ENCODE measurements at regions not wholly inside any gene's neighbourhood (a gene's known extent, or its start where the extent isn't known, plus 50 kb on each side); places are given as distances from the start of the nearest gene placed in this dataset.

- no peak for TF ChIP-seq AFF4 (CRISPR knock-in tag; IDR thresholded peaks at IDR 0.05; ENCODE audit: borderline replicate concordance)
- no peak for TF ChIP-seq IRF2 (CRISPR knock-in tag; IDR thresholded peaks at IDR 0.05; ENCODE audit: borderline replicate concordance, low read depth)
These were observed 220.8 kb upstream of the TNRC6C start (continued) for GRCh38 chr17:77737442-77738265.

- H3K4me3 Mint-ChIP-seq, result no peak overlapping the region
- ATAC-seq (no peak), DNase-seq (ENCODE audit: low spot score) (peak; percentile 7)
- peaks cover under 1% of the 10 kb centered on the region for H3K9me3 Mint-ChIP-seq
- peaks cover 32% of the 10 kb centered on the region for H3K4me1 Mint-ChIP-seq
- H3K36me3 Mint-ChIP-seq, result peaks cover 4% of the 10 kb centered on the region
- ChIA-PET CTCF (no interaction called here), POLR2A (no interaction called here)
- H3K27ac Mint-ChIP-seq, result no peak overlapping the region; the same call in 1 of the 2 replicates
- peaks cover 15% of the 10 kb centered on the region for H3K27me3 Mint-ChIP-seq (ENCODE audit: low read depth)
- TF ChIP-seq CDX4 (CRISPR knock-in tag; IDR thresholded peaks at IDR 0.05; ENCODE audit: borderline replicate concordance), result no peak
- TF ChIP-seq ZNF425 (CRISPR knock-in tag; conservative IDR thresholded peaks at IDR 0.05), result no peak
- no peak for TF ChIP-seq ZBTB43 (CRISPR knock-in tag; IDR thresholded peaks at IDR 0.05)
- no peak for TF ChIP-seq HMGXB4 (CRISPR knock-in tag; IDR thresholded peaks at IDR 0.05)
- TF ChIP-seq NR3C1 (CRISPR knock-in tag; conservative IDR thresholded peaks at IDR 0.05; ENCODE audit: low read depth), result no peak
- TF ChIP-seq MLX (CRISPR knock-in tag; IDR thresholded peaks at IDR 0.05), result no peak
- no peak for TF ChIP-seq NR1H2 (CRISPR knock-in tag; IDR thresholded peaks at IDR 0.05)
- TF ChIP-seq ATF1 (CRISPR knock-in tag; IDR thresholded peaks at IDR 0.05), result no peak
- TF ChIP-seq ZBTB21 (CRISPR knock-in tag; IDR thresholded peaks at IDR 0.05; ENCODE audit: borderline replicate concordance), result no peak
- TF ChIP-seq ZMAT4 (CRISPR knock-in tag; IDR thresholded peaks at IDR 0.05), result no peak
- TF ChIP-seq ZNF121 (CRISPR knock-in tag; IDR thresholded peaks at IDR 0.05), result no peak
- TF ChIP-seq IRF1 (CRISPR knock-in tag; IDR thresholded peaks at IDR 0.05), result no peak
- TF ChIP-seq GABPB1 (CRISPR knock-in tag; IDR thresholded peaks at IDR 0.05), result no peak
- no peak for TF ChIP-seq ELF4 (CRISPR knock-in tag; IDR thresholded peaks at IDR 0.05; ENCODE audit: low read depth)
- TF ChIP-seq TCF7 (CRISPR knock-in tag; IDR thresholded peaks at IDR 0.05; ENCODE audit: low read depth), result no peak
- TF ChIP-seq ZNF232 (CRISPR knock-in tag; IDR thresholded peaks at IDR 0.05), result no peak
These were observed 219.6 kb upstream of the TNRC6C start for GRCh38 chr17:77738751-77739531.

All from WTC11 (cell line).